Activated T-cell treated with anti-CD3 and anti-CD28 coated beads, Interleukin-2, amount 50 U/mL, for 4 hours (primary cell): ENCODE measurements at regions not wholly inside any gene's neighbourhood (a gene's known extent, or its start where the extent isn't known, plus 50 kb on each side); places are given as distances from the start of the nearest gene placed in this dataset.
"Not testable (repeated sequence)": the region's sequence is repeated elsewhere in the genome, so short reads cannot be mapped to it uniquely, and the experiment has no call there.

ENCODE experiments used
- ATAC-seq, 2 donors: fragments of 200-7000 bp; cut with Tn5 transposase; one replicate each; pipeline ENCODE4 v1.10.0; 2021
- DNase-seq: peaks from one replicate; pipeline ENCODE4 v3.0.0-alpha.2; 2020
- H3K27me3 Mint-ChIP-seq: one replicate; pipeline ENCODE4 v1.8.0; 2021; ENCODE audit warnings: low read depth, mixed read lengths
- H3K36me3 Mint-ChIP-seq: one replicate; pipeline ENCODE4 v1.8.0; 2022; ENCODE audit warnings: mixed read lengths; ENCODE audit not compliant: insufficient read depth
- H3K4me1 Mint-ChIP-seq: one replicate; pipeline ENCODE4 v1.8.0; 2021; ENCODE audit warnings: low read depth, mixed read lengths
- H3K4me3 Mint-ChIP-seq: one replicate; pipeline ENCODE4 v1.8.0; 2021; ENCODE audit warnings: mild to moderate bottlenecking, moderate library complexity, mixed read lengths
- H3K9me3 Mint-ChIP-seq: one replicate; pipeline ENCODE4 v1.8.0; 2021; ENCODE audit warnings: mixed read lengths

DNA sequence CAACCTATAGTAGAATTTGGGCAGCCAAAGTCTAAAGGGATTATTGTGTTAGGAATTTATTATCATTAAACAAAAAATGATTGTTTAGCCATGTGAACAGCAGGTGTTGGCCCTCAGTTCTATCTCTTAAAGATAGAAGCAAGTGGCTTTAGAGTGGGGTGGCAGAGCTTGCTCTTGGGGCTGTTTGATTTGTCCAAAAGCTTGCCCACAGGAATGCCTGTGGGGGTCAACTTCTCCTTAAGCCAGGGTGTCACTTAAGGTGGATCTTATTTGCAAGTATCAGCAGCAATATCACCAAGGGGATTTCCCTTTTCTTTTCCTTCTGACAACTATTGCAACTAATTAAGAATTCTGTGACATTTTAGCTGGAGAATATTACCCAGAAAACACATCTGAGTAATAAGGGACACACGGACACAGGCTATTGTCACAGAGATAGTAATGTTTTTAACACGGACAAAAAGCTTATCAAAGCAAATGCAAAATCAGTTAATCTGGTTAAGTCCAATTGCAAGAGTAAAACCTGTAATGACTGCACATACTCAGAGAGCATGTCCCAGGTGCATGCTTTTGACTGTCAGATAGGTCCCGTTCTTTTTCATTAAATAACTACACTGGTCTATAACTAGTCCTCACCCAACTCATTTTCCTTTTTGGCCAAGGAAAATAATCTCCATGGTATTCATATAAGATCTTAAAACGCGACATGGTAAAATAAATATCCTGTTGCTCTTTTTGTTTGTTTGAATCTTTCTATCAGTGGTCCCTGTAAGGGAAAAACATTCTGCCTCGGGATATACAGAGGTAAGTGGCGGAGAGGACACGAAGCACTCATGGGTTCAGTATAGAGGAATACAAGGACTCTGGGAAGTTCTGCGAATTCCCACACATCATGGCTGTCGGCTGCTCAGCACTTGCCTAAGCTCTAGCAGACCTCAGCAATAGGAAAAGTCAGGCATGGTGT is 172.1 kb upstream of the RFC3 start:
- no peaks in the 10 kb centered on the region for H3K36me3 Mint-ChIP-seq
- no peak for DNase-seq
- H3K4me3 Mint-ChIP-seq: no peak overlapping the region

GRCh38 chr13:33649212-33649878 is 168.6 kb upstream of the RFC3 start:
- peaks cover 7% of the 10 kb centered on the region for H3K27me3 Mint-ChIP-seq
- peaks cover 3% of the 10 kb centered on the region for H3K4me1 Mint-ChIP-seq
- DNase-seq (no peak), ATAC-seq (no peak)
- no peak overlapping the region for H3K4me3 Mint-ChIP-seq
- no peaks in the 10 kb centered on the region for H3K9me3 Mint-ChIP-seq
- H3K36me3 Mint-ChIP-seq: no peaks in the 10 kb centered on the region

More for the DNA sequence above, 172.1 kb upstream of the RFC3 start:
- H3K27me3 Mint-ChIP-seq: no peaks in the 10 kb centered on the region
- no peaks in the 10 kb centered on the region for H3K9me3 Mint-ChIP-seq
- H3K4me1 Mint-ChIP-seq: peaks cover 3% of the 10 kb centered on the region
- peak in 1 of 2 donors; percentile 51 for ATAC-seq

GRCh38 chr13:33651766-33652165 is 166.2 kb upstream of the RFC3 start:
- H3K4me1 Mint-ChIP-seq: no peaks in the 10 kb centered on the region
- H3K27me3 Mint-ChIP-seq: peaks cover 8% of the 10 kb centered on the region
- no peaks in the 10 kb centered on the region for H3K9me3 Mint-ChIP-seq
- no peak overlapping the region for H3K4me3 Mint-ChIP-seq
- ATAC-seq (no peak), DNase-seq (no peak)
- no peaks in the 10 kb centered on the region for H3K36me3 Mint-ChIP-seq

DNA sequence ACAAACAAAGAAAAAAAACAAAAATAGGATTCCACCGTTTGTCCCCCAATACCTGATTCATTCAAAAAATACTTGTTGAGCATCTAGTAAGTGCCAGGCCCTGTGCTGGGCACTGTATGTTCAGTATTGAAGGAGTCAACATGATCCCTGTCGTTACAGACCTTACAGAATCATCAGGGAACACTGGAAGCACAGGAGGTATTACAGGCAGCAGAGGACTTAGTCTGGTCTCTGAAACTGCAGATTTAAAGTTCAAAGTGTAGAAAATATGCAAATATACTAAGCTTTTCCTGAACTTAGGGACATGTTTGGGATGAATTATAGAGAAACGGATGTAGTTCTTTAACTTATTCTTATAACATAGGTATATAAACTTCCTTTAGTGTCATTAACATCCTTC is 160.7 kb upstream of the RFC3 start:
- DNase-seq (no peak), ATAC-seq (no peak)
- no peaks in the 10 kb centered on the region for H3K9me3 Mint-ChIP-seq
- no peaks in the 10 kb centered on the region for H3K4me1 Mint-ChIP-seq
- H3K4me3 Mint-ChIP-seq: no peak overlapping the region
- H3K36me3 Mint-ChIP-seq: no peaks in the 10 kb centered on the region
- H3K27me3 Mint-ChIP-seq: peaks cover 5% of the 10 kb centered on the region

DNA sequence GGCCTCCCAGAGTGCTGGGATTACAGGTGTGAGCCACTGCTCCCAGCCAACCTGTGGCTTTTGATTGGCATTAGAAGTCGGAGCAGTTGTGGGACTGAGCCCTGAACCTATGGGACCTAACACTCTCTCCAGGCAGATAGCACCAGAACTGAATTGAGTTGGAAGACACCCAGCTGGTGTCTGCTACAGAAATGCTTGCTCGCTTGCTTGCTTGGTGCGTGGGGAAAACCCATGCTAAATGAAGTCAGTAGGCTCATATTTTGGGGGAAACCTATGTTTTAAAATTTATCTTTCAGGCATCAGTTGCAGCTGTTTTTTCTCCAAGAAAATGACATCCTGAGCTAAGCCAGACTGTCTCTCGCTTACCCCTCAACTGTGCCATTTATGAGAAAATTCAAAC is 158.5 kb upstream of the RFC3 start:
- DNase-seq (no peak), ATAC-seq (no peak)
- Mint-ChIP-seq H3K4me1 (no peaks in the 10 kb centered on the region), H3K27me3 (peaks cover 1% of the 10 kb centered on the region), H3K36me3 (no peaks in the 10 kb centered on the region), H3K4me3 (no peak overlapping the region), H3K9me3 (no peaks in the 10 kb centered on the region)

DNA sequence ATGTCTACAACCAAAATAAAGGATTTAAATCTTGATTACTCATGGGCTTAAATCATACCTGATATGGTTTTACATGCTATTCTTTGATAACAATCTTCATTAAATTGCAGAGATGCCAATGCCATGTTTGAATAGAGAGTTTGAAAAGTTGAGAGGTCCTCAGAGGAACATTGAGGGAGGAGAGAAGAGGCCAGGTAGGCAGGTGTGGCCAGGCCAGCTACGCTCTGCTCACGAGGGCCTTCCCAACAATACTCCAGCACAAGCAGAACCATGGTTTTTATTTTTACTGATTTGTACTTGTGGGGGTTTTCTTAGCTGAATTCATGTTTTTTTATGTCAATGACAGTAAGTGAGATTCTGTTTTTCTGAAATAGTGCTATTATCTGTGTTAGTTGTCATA is 158.1 kb upstream of the RFC3 start:
- ATAC-seq: no peak
- no peak overlapping the region for H3K4me3 Mint-ChIP-seq
- no peaks in the 10 kb centered on the region for H3K9me3 Mint-ChIP-seq
- no peak for DNase-seq
- H3K4me1 Mint-ChIP-seq: no peaks in the 10 kb centered on the region
- H3K27me3 Mint-ChIP-seq: peaks cover 1% of the 10 kb centered on the region
- no peaks in the 10 kb centered on the region for H3K36me3 Mint-ChIP-seq

DNA sequence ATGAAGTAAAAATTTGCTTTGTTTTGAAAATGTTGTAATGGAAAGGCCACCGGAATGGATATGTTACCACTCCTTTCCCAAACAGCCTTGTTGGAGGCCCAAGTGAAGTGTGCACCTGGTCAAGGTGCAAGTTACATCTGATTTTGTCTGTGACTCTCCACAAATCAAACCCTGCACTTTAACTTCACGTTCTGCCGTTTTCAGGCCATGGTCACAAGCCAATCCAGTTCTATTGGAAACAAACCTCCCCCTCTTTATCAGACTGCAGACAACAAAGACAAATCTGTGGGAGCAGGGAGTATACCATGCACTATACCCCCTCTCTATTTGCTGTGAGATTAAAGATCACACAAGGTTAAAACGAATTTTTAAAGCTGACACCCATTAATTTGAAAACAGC is 155.6 kb upstream of the RFC3 start:
- ATAC-seq (no peak), DNase-seq (no peak)
- Mint-ChIP-seq H3K36me3 (no peaks in the 10 kb centered on the region), H3K4me3 (no peak overlapping the region), H3K27me3 (no peaks in the 10 kb centered on the region), H3K9me3 (no peaks in the 10 kb centered on the region), H3K4me1 (no peaks in the 10 kb centered on the region)

DNA sequence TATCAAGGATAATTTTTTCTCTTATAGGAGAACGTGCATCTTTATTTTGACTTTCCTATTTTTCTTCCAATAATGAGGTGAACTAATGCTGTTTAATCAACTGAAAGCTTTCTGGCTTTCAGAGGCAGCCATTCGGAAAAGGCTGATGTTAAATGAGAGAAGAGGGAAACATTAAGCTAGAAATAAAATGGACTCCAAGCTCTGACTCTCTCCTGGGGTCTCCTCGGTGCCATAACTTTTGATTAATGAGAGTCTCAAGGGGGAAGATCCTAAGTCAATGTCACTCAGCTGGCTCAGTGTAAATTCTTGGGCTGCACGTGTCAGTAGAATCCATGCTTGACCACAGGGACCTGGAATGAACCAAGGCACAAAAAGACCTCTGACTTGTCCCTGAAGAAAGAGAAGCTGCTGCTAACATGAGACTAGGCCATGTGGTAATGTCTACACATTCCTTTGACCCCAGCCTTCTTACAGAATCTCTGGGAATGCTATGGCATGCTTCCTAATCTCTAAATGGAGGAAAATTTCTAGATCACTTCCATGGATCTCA is 152.2 kb upstream of the RFC3 start:
- no peaks in the 10 kb centered on the region for H3K4me1 Mint-ChIP-seq
- no peak for ATAC-seq

DNA sequence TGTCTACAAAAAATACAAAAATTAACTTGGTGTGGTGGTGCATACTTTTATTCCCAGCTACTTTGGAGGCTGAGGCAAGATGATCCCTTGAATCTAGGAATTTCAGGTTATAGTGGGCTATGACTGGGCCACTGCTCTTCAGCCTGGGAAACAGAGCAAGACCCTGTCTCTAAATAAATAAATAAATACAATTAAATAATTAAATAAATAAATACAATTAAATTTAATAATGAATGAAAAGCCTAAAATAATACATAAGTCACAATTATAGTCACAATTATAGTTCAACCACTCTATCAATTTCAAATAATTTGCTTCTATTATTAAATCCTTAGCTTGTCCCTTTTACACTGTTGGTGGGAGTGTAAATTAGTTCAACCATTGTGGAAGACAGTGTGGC is 146.4 kb upstream of the RFC3 start:
- Mint-ChIP-seq H3K4me1 (peaks cover 6% of the 10 kb centered on the region), H3K4me3 (no peak overlapping the region), H3K36me3 (no peaks in the 10 kb centered on the region), H3K27me3 (no peaks in the 10 kb centered on the region), H3K9me3 (no peaks in the 10 kb centered on the region)
- DNase-seq: no peak
- ATAC-seq: no peak

More for the DNA sequence above, 152.2 kb upstream of the RFC3 start:
- Mint-ChIP-seq H3K36me3 (no peaks in the 10 kb centered on the region), H3K4me3 (no peak overlapping the region), H3K9me3 (no peaks in the 10 kb centered on the region), H3K27me3 (no peaks in the 10 kb centered on the region)
- DNase-seq: no peak

- DNase-seq, H3K4me1 Mint-ChIP-seq, H3K36me3 Mint-ChIP-seq, H3K9me3 Mint-ChIP-seq, H3K27me3 Mint-ChIP-seq, H3K4me3 Mint-ChIP-seq, ATAC-seq: not testable (repeated sequence)
Observed at GRCh38 chr13:33672022-33672421, 145.9 kb upstream of the RFC3 start.

DNA sequence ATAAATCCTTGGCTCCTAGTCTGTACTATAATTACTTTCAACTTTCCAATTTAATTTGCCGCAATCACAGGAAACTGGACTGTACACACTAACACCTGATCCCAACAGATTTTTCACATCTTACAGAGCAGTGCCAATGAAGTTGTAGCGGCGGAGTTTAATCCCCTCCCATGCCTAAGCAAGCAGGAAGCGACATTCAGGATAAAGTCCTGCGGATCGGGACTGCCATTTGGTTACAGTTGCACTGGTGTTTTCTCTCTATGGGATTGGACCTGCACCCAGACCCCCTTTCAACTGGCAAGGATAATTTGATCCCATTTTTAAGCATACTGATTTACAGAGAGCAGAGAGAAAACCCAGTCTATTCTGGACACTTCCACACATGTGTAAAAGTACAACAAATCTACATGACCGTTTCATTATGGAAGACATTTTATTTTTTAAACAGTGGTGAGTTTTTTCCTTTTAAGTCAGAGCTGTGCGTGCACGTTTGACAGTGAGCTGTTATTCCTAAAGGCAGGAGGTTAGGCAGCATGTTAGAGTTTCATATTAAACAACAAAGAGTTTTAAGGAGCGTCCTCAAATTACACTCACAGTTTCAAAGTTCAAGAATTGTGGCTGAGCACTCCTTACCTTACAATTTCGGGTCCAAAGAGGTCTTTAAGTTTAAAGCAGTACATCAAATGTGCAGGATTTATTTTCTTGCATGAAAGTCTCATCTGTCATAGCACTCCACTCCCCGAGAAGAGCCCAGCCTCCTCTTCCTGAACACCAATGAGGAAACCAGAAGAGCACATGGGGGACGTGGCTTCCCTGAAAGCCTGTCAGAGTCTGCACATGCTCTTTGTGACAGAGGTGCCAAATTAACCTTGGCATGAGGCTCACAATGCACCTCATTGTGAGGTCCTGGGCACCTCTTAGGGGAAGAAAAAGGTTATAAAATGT is 141.6 kb upstream of the RFC3 start:
- ATAC-seq: peak in 1 of 2 donors; percentile 49
- H3K9me3 Mint-ChIP-seq: no peaks in the 10 kb centered on the region
- peaks cover 31% of the 10 kb centered on the region for H3K4me1 Mint-ChIP-seq
- no peaks in the 10 kb centered on the region for H3K27me3 Mint-ChIP-seq
- no peaks in the 10 kb centered on the region for H3K36me3 Mint-ChIP-seq
- DNase-seq: no peak
- no peak overlapping the region for H3K4me3 Mint-ChIP-seq

GRCh38 chr13:33677215-33677614 is 140.7 kb upstream of the RFC3 start:
- no peak for ATAC-seq
- Mint-ChIP-seq H3K9me3 (no peaks in the 10 kb centered on the region), H3K4me3 (no peak overlapping the region), H3K36me3 (no peaks in the 10 kb centered on the region), H3K27me3 (no peaks in the 10 kb centered on the region), H3K4me1 (peaks cover 33% of the 10 kb centered on the region)
- DNase-seq: no peak

DNA sequence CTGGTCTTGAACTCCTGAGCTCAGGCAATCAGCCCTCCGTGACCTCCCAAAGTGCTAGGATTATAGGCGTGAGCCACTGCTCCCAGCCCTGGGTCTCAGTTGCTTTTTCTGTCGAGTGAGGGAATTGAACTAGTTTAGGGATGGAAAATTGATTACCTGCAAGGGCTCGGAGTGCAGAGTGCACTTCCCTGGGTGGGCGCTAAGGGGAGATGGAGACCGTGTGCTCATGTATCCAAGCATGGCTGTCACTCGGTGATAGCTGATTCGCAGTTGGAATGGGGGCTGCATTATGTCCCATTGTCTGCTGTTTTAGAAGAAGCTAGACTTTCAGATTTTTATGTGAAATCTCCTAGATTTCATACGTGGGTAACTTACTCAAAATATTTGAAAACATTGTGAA is 139.9 kb upstream of the RFC3 start:
- DNase-seq: no peak
- ATAC-seq: no peak
- no peaks in the 10 kb centered on the region for H3K36me3 Mint-ChIP-seq
- H3K4me3 Mint-ChIP-seq: no peak overlapping the region
- no peaks in the 10 kb centered on the region for H3K27me3 Mint-ChIP-seq
- peaks cover 33% of the 10 kb centered on the region for H3K4me1 Mint-ChIP-seq
- no peaks in the 10 kb centered on the region for H3K9me3 Mint-ChIP-seq
